Caco-2 (cell line): ENCODE measurements at regions not wholly inside any gene's neighbourhood (a gene's known extent, or its start where the extent isn't known, plus 50 kb on each side); places are given as distances from the start of the nearest gene placed in this dataset.

ENCODE experiments used
- BruUV-seq: library from RNA; stranded (reverse); fragments of 400-500 nt; replicated peaks from 2 replicates; lab custom pipeline; 2021; lab: Mats Ljungman, UMichigan
- CTCF ChIA-PET: fragments of 300-600 bp; sonication (Branson Sonifier 250); formaldehyde crosslinking; loops from one replicate; lab custom pipeline; 2022; ENCODE audit warnings: antibody characterized with exemption; lab: Charles Lee
- POLR2A ChIA-PET: fragments of 300-600 bp; sonication (Branson Sonifier 250); formaldehyde crosslinking; loops from one replicate; lab custom pipeline; 2022; ENCODE audit warnings: antibody characterized with exemption; lab: Charles Lee
- DNase-seq, 2 experiments: peaks; one replicate each; pipeline versions ENCODE4 v3.0.0 to v3.0.0-alpha.2; 2020 to 2022
- H3K27me3 ChIP-seq: replicated peaks from 2 replicates; pipeline ENCODE4 v1.6.0; 2011; ENCODE audit warnings: low read length; ENCODE audit not compliant: control insufficient read depth, insufficient read depth
- H3K36me3 ChIP-seq: 2 replicates; pipeline ENCODE4 v1.5.1; 2011; ENCODE audit warnings: low read length; ENCODE audit not compliant: control insufficient read depth, insufficient read depth
- H3K4me1 ChIP-seq: fragments of 250-450 bp; sonication (Bioruptor Pico); 2 replicates; pipeline ENCODE4 v1.5.1; 2020; ENCODE audit warnings: mild to moderate bottlenecking
- H3K4me3 ChIP-seq: 2 replicates; pipeline ENCODE4 v1.5.1; 2011; ENCODE audit warnings: low read depth, mild to moderate bottlenecking, control low read depth, low read length
- H3K9me3 ChIP-seq: fragments of 250-450 bp; sonication (Bioruptor Pico); 2 replicates; pipeline ENCODE4 v1.5.1; 2020; ENCODE audit warnings: mild to moderate bottlenecking, moderate library complexity
- H3K27ac Mint-ChIP-seq: one replicate; pipeline ENCODE4 v1.8.0; 2022; ENCODE audit warnings: mixed read lengths; ENCODE audit not compliant: unreplicated experiment
- H3K27me3 Mint-ChIP-seq: one replicate; pipeline ENCODE4 v1.8.0; 2022; ENCODE audit warnings: mixed read lengths; ENCODE audit not compliant: insufficient read depth, unreplicated experiment
- H3K36me3 Mint-ChIP-seq: one replicate; pipeline ENCODE4 v1.8.0; 2022; ENCODE audit warnings: mild to moderate bottlenecking, mixed read lengths; ENCODE audit not compliant: insufficient read depth, unreplicated experiment
- H3K4me1 Mint-ChIP-seq: one replicate; pipeline ENCODE4 v1.8.0; 2022; ENCODE audit warnings: low read depth, mixed read lengths; ENCODE audit not compliant: unreplicated experiment
- H3K4me3 Mint-ChIP-seq: one replicate; pipeline ENCODE4 v1.8.0; 2022; ENCODE audit warnings: mild to moderate bottlenecking, moderate library complexity, mixed read lengths; ENCODE audit not compliant: unreplicated experiment
- H3K9me3 Mint-ChIP-seq: one replicate; pipeline ENCODE4 v1.8.0; 2022; ENCODE audit warnings: mixed read lengths; ENCODE audit not compliant: unreplicated experiment
- CTCF ChIP-seq, 2 experiments: fragments of 200-600 bp in 1 of 2; IDR thresholded peaks; 1 replicate in 1 of 2; 2 replicates in 1 of 2; pipeline versions ENCODE4 v1.5.1 to v1.8.0; 2011 to 2022; ENCODE audit warnings: antibody characterized with exemption in 1 of 2, control low read depth in 1 of 2, inconsistent platforms in 1 of 2, low read depth in 1 of 2, low read length in 1 of 2, mild to moderate bottlenecking in 1 of 2, moderate library complexity in 1 of 2; ENCODE audit not compliant: insufficient read depth in 1 of 2, severe bottlenecking in 1 of 2, unreplicated experiment in 1 of 2
- intact Hi-C: fragments of 100-400 bp; cut with micrococcal nuclease; formaldehyde crosslinking; loops from one replicate; pipeline ENCODE4 v1.10.0; 2022; ENCODE audit not compliant: unreplicated experiment

- Histone ChIP-seq H3K4me1 (peaks cover 75% of the 10 kb centered on the region), H3K27me3 (no peaks in the 10 kb centered on the region), H3K4me3 (no peak overlapping the region), H3K36me3 (no peaks in the 10 kb centered on the region), H3K9me3 (no peaks in the 10 kb centered on the region)
- no peaks in the 10 kb centered on the region for H3K27me3 Mint-ChIP-seq
- no TSS peak for BruUV-seq
- POLR2A ChIA-PET, result no interaction called here
- H3K4me1 Mint-ChIP-seq, result peaks cover 59% of the 10 kb centered on the region
- peak overlapping the region; percentile 79 for H3K27ac Mint-ChIP-seq
- H3K36me3 Mint-ChIP-seq, result peaks cover 42% of the 10 kb centered on the region
- intact Hi-C loops, result no loop called here
- no peak for DNase-seq
- no peaks in the 10 kb centered on the region for H3K9me3 Mint-ChIP-seq
- peak overlapping the region; percentile 16 for H3K4me3 Mint-ChIP-seq
- CTCF ChIA-PET, result no interaction called here
- no peak for TF ChIP-seq CTCF (IDR thresholded peaks at IDR 0.05; ENCODE audit: insufficient read depth in 1 of 2, low read depth in 1 of 2, low read length in 1 of 2, severe bottlenecking in 1 of 2, unreplicated experiment in 1 of 2)
Measured at GRCh38 chr17:77385750-77386501, 245.2 kb downstream of the SEC14L1 start.

GRCh38 chr17:77386502-77387192 lies 245.9 kb downstream of the SEC14L1 start:
- POLR2A ChIA-PET, result no interaction called here
- CTCF ChIA-PET, result no interaction called here
- Histone ChIP-seq H3K4me3 (no peak overlapping the region), H3K9me3 (no peaks in the 10 kb centered on the region), H3K27me3 (no peaks in the 10 kb centered on the region), H3K4me1 (peaks cover 75% of the 10 kb centered on the region), H3K36me3 (no peaks in the 10 kb centered on the region)
- Mint-ChIP-seq H3K36me3 (peaks cover 43% of the 10 kb centered on the region), H3K9me3 (no peaks in the 10 kb centered on the region), H3K27ac (peak overlapping the region; percentile 79), H3K4me3 (no peak overlapping the region), H3K4me1 (peaks cover 62% of the 10 kb centered on the region), H3K27me3 (no peaks in the 10 kb centered on the region)
- BruUV-seq, result no TSS peak
- no peak for DNase-seq
- intact Hi-C loops, result no loop called here
- TF ChIP-seq CTCF (IDR thresholded peaks at IDR 0.05; ENCODE audit: insufficient read depth in 1 of 2, low read depth in 1 of 2, low read length in 1 of 2, severe bottlenecking in 1 of 2, unreplicated experiment in 1 of 2), result no peak

- Mint-ChIP-seq H3K4me1 (peaks cover 61% of the 10 kb centered on the region), H3K27ac (peak overlapping the region; percentile 79), H3K4me3 (no peak overlapping the region), H3K36me3 (peaks cover 44% of the 10 kb centered on the region), H3K27me3 (no peaks in the 10 kb centered on the region), H3K9me3 (no peaks in the 10 kb centered on the region)
- no TSS peak for BruUV-seq
- intact Hi-C loops, result no loop called here
- DNase-seq, result no peak
- POLR2A ChIA-PET, result no interaction called here
- Histone ChIP-seq H3K9me3 (no peaks in the 10 kb centered on the region), H3K4me3 (no peak overlapping the region), H3K36me3 (no peaks in the 10 kb centered on the region), H3K4me1 (peaks cover 77% of the 10 kb centered on the region), H3K27me3 (no peaks in the 10 kb centered on the region)
- no peak for TF ChIP-seq CTCF (IDR thresholded peaks at IDR 0.05; ENCODE audit: insufficient read depth in 1 of 2, low read depth in 1 of 2, low read length in 1 of 2, severe bottlenecking in 1 of 2, unreplicated experiment in 1 of 2)
- CTCF ChIA-PET, result interaction anchor here (0.6 to 1.1 kb wide), 2 partner anchors 35 to 64 kb away, joined by 3 read pairs; no protein-coding TSS in a partner anchor
Measured at GRCh38 chr17:77387891-77388290, 247.1 kb downstream of the SEC14L1 start.
